Liver (tissue), 8 donors: ENCODE measurements at regions not wholly inside any gene's neighbourhood (a gene's known extent, or its start where the extent isn't known, plus 50 kb on each side); places are given as distances from the start of the nearest gene placed in this dataset.

Experiments
- DNase-seq: peaks from one replicate; pipeline ENCODE4 v3.0.0-alpha.2; 2017; ENCODE audit warnings: low spot score
- H3K27ac ChIP-seq, 2 donors: one replicate each; pipeline ENCODE4 v1.7.0; 2013; ENCODE audit warnings: inconsistent platforms in 2 of 2, low read length in 2 of 2, control low read depth in 1 of 2, low read depth in 1 of 2, mild to moderate bottlenecking in 1 of 2
- H3K27me3 ChIP-seq, 4 donors: one replicate each; pipeline versions ENCODE4 v1.6.1 to v1.7.0; 2013; ENCODE audit warnings: low read length in 3 of 4, inconsistent platforms in 1 of 4, mild to moderate bottlenecking in 1 of 4, moderate library complexity in 1 of 4; ENCODE audit not compliant: control insufficient read depth in 4 of 4, insufficient read depth in 4 of 4
- H3K36me3 ChIP-seq, 4 donors: one replicate each; pipeline versions ENCODE4 v1.6.1 to v1.7.0; 2013; ENCODE audit warnings: low read length in 3 of 4, mild to moderate bottlenecking in 3 of 4, low read depth in 1 of 4, moderate library complexity in 1 of 4; ENCODE audit not compliant: control insufficient read depth in 4 of 4, insufficient read depth in 3 of 4
- H3K4me1 ChIP-seq, 4 donors: one replicate each; pipeline versions ENCODE4 v1.6.1 to v1.7.0; 2013; ENCODE audit warnings: low read length in 3 of 4, mild to moderate bottlenecking in 3 of 4, moderate library complexity in 1 of 4; ENCODE audit not compliant: control insufficient read depth in 4 of 4, insufficient read depth in 4 of 4
- H3K4me3 ChIP-seq, 3 donors: one replicate each; pipeline versions ENCODE4 v1.6.1 to v1.7.0; 2013; ENCODE audit warnings: low read length in 3 of 3, control low read depth in 1 of 3, low read depth in 1 of 3, mild to moderate bottlenecking in 1 of 3
- H3K9ac ChIP-seq, 2 donors: one replicate each; pipeline ENCODE4 v1.7.0; 2013; ENCODE audit warnings: low read length in 2 of 2, mild to moderate bottlenecking in 2 of 2, moderate library complexity in 2 of 2, control low read depth in 1 of 2, low read depth in 1 of 2
- H3K9me3 ChIP-seq, 4 donors: one replicate each; pipeline versions ENCODE4 v1.6.1 to v1.7.0; 2013; ENCODE audit warnings: low read length in 3 of 4; ENCODE audit not compliant: control insufficient read depth in 4 of 4
- ATF3 ChIP-seq: IDR thresholded peaks from 2 replicates; pipeline ENCODE4 v1.6.1; 2016; ENCODE audit warnings: antibody characterized with exemption
- CTCF ChIP-seq: fragments of 150-350 bp; IDR thresholded peaks from 2 replicates; pipeline ENCODE4 v1.5.1; 2017; ENCODE audit warnings: improper control_type of control experiment, low read depth, low read length; ENCODE audit not compliant: missing input control
- EGR1 ChIP-seq, 2 donors: IDR thresholded peaks; 2 replicates each; pipeline ENCODE4 v1.6.1; 2016 to 2018; ENCODE audit warnings: antibody characterized with exemption in 2 of 2, low read depth in 2 of 2
- GABPA ChIP-seq, 2 donors: IDR thresholded peaks in 1 of 2; conservative IDR thresholded peaks in 1 of 2; 2 replicates each; pipeline ENCODE4 v1.6.1; 2016; ENCODE audit warnings: antibody characterized with exemption in 2 of 2, mild to moderate bottlenecking in 1 of 2, moderate library complexity in 1 of 2
- HNF4A ChIP-seq, 2 donors: conservative IDR thresholded peaks; 2 replicates each; pipeline ENCODE4 v1.6.1; 2016; ENCODE audit warnings: antibody characterized with exemption in 2 of 2, mild to moderate bottlenecking in 2 of 2
- HNF4G ChIP-seq: IDR thresholded peaks from 2 replicates; pipeline ENCODE4 v1.6.1; 2016; ENCODE audit warnings: antibody characterized with exemption
- JUND ChIP-seq, 2 donors: IDR thresholded peaks; 2 replicates each; pipeline ENCODE4 v1.6.1; 2016; ENCODE audit warnings: antibody characterized with exemption in 2 of 2
- MAX ChIP-seq: IDR thresholded peaks from 2 replicates; pipeline ENCODE4 v1.6.1; 2016; ENCODE audit warnings: antibody characterized with exemption
- NR2F2 ChIP-seq: IDR thresholded peaks from 2 replicates; pipeline ENCODE4 v1.6.1; 2016; ENCODE audit warnings: antibody characterized with exemption
- RXRA ChIP-seq, 2 donors: IDR thresholded peaks; 2 replicates each; pipeline ENCODE4 v1.6.1; 2017 to 2018; ENCODE audit warnings: antibody characterized with exemption in 2 of 2, mild to moderate bottlenecking in 1 of 2
- YY1 ChIP-seq: IDR thresholded peaks from 2 replicates; pipeline ENCODE4 v1.6.1; 2016; ENCODE audit warnings: antibody characterized with exemption, mild to moderate bottlenecking
- ZBTB33 ChIP-seq: IDR thresholded peaks from 2 replicates; pipeline ENCODE4 v1.6.1; 2016; ENCODE audit warnings: antibody characterized with exemption
- WGBS: extraction: QIAGEN DNeasy Blood & Tissue Kit; methylation state at CpG from one replicate; pipeline ENCODE4 v1.1.7; 2013; 5-methylcytosine and 5-hydroxymethylcytosine counted together
- donor health status: healthy.
- donor health status: healthy.
- donor health status: healthy.
- donor health status: healthy.
- donor health status: healthy.

- Histone ChIP-seq H3K9me3 (peaks cover 0 to 5% (median 1%) of the 10 kb centered on the region in 4 donors), H3K4me1 (no peaks in the 10 kb centered on the region), H3K4me3 (no peak overlapping the region), H3K36me3 (no peaks in the 10 kb centered on the region), H3K9ac (no peak overlapping the region), H3K27ac (no peak overlapping the region), H3K27me3 (no peaks in the 10 kb centered on the region)
- TF ChIP-seq CTCF = no peak
- no peak for TF ChIP-seq NR2F2
- TF ChIP-seq GABPA (IDR thresholded peaks at IDR 0.05 in 1 of 2, conservative IDR thresholded peaks at IDR 0.05 in 1 of 2) = no peak
- TF ChIP-seq YY1 = no peak
- no peak for TF ChIP-seq EGR1 (IDR thresholded peaks at IDR 0.05; ENCODE audit: low read depth in 2 of 2)
- TF ChIP-seq HNF4A (conservative IDR thresholded peaks at IDR 0.05) = no peak
- TF ChIP-seq HNF4G = no peak
- no peak for TF ChIP-seq RXRA (IDR thresholded peaks at IDR 0.05)
- no peak for TF ChIP-seq ATF3
- DNase-seq = no peak
- 82% methylated on average over 7 of the region's 7 CpGs for WGBS
These were observed 66.2 kb upstream of the SLC7A11 start for GRCh38 chr4:138308356-138308755.

GRCh38 chr4:138307319-138307718, 65.2 kb upstream of the SLC7A11 start:
- 74% methylated on average over 8 of the region's 8 CpGs for WGBS
- H3K4me1 ChIP-seq = no peaks in the 10 kb centered on the region
- H3K36me3 ChIP-seq = no peaks in the 10 kb centered on the region
- DNase-seq = no peak
- H3K27ac ChIP-seq = no peak overlapping the region
- no peaks in the 10 kb centered on the region for H3K27me3 ChIP-seq
- no peak overlapping the region for H3K9ac ChIP-seq
- peaks cover 0 to 5% (median 1%) of the 10 kb centered on the region in 4 donors for H3K9me3 ChIP-seq
- TF ChIP-seq YY1 (no peak), ZBTB33 (no peak)
- H3K4me3 ChIP-seq = no peak overlapping the region

- H3K36me3 ChIP-seq = no peaks in the 10 kb centered on the region
- TF ChIP-seq ZBTB33 (no peak), HNF4G (no peak), YY1 (no peak), ATF3 (no peak), EGR1 (IDR thresholded peaks at IDR 0.05; ENCODE audit: low read depth in 2 of 2) (no peak), RXRA (IDR thresholded peaks at IDR 0.05) (no peak), JUND (IDR thresholded peaks at IDR 0.05) (no peak), HNF4A (conservative IDR thresholded peaks at IDR 0.05) (no peak), MAX (no peak)
- H3K27ac ChIP-seq = no peak overlapping the region
- H3K27me3 ChIP-seq = no peaks in the 10 kb centered on the region
- H3K4me3 ChIP-seq = no peak overlapping the region
- no peak for DNase-seq
- H3K9ac ChIP-seq = no peak overlapping the region
- no peaks in the 10 kb centered on the region for H3K4me1 ChIP-seq
- H3K9me3 ChIP-seq = peaks cover 0 to 5% (median 1%) of the 10 kb centered on the region in 4 donors
- 94% methylated on average over 1 of the region's 1 CpG for WGBS
These were observed 62.9 kb upstream of the SLC7A11 start for GRCh38 chr4:138305050-138305449.
